ENCODE measurements at regions not wholly inside any gene's neighbourhood (a gene's known extent, or its start where the extent isn't known, plus 50 kb on each side); places are given as distances from the start of the nearest gene placed in this dataset.

DNA sequence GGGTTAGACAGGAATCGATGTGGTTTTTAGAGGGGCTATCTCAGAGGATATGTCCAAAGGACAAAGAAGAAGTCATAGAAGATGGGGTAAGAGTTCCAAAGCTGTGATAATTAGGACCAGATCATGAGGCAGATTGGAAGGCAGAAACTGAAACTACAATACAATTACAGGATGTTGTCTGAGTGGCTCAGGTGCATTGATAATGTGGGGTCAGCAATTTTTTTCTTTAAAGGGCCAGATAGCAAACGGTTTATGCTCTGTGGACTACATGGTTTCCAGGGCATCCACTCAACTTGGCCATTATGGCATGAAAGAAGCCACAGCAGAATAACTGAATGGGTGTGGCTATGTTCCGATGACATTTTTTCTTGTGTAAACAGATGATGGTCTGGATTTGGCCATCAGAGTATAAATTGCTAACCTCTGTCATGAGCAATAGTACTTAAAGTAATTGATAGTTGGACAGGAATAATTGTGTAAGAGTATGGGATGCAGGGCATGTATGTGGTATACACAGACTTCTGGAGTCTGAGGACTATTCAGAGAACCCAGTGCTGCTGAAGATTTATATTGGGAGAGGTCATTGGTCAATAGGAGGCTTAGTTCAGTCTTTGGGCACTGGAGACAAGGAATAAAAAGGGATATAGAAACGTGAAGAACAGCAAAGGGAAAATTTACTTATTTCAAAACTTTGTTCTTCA is 198.4 kb upstream of the ADGRL4 start:
- no peak for DNase-seq (ENCODE audit: low read depth, low spot score)
- H3K27ac ChIP-seq: no peak overlapping the region
- no peak overlapping the region for H3K9ac ChIP-seq (ENCODE audit: insufficient read length)
- H3K9me3 ChIP-seq (ENCODE audit: low read depth, low read length): no peaks in the 10 kb centered on the region
- H3K4me3 ChIP-seq: no peak overlapping the region
- TF ChIP-seq POLR2AphosphoS5 (IDR thresholded peaks at IDR 0.05; ENCODE audit: borderline replicate concordance, low read depth, low read length): no peak
- TF ChIP-seq EZH2 (IDR thresholded peaks at IDR 0.05): no peak
- no peak for TF ChIP-seq FOXP2 (optimal IDR thresholded peaks at IDR 0.05; ENCODE audit: control extremely low read depth, extremely low read length, insufficient read depth)
- no peaks in the 10 kb centered on the region for H3K36me3 ChIP-seq (ENCODE audit: insufficient read depth, low read length)

GRCh38 chr1:79198832-79199231 is 192.3 kb upstream of the ADGRL4 start:
- TF ChIP-seq FOXP2 (optimal IDR thresholded peaks at IDR 0.05; ENCODE audit: control extremely low read depth, extremely low read length, insufficient read depth): no peak
- TF ChIP-seq EZH2 (IDR thresholded peaks at IDR 0.05): no peak
- no peak for TF ChIP-seq POLR2AphosphoS5 (IDR thresholded peaks at IDR 0.05; ENCODE audit: borderline replicate concordance, low read depth, low read length)
- DNase-seq (ENCODE audit: low read depth, low spot score): no peak
- H3K9ac ChIP-seq (ENCODE audit: insufficient read length): no peak overlapping the region
- no peak overlapping the region for H3K4me3 ChIP-seq
- H3K36me3 ChIP-seq (ENCODE audit: insufficient read depth, low read length): no peaks in the 10 kb centered on the region
- no peak overlapping the region for H3K27ac ChIP-seq
- H3K9me3 ChIP-seq (ENCODE audit: low read depth, low read length): no peaks in the 10 kb centered on the region

DNA sequence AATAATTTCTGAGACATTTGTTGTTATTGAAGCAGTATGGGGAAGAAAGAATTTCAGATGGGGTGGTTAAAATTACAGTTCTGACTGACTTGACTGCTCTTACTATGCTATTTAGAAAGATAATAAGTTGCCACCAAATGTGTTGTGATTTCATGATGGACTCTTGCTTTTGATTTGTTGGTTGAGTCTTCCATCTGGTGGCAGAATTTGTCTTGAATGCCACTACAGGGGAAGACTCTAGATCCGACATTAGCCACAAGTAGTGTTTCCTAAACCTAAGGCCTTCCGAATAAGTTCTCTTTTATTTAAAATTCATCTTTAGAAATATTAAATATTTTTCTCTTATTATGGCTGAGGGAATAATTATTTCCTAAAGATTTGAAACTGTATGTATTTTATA is 190.9 kb upstream of the ADGRL4 start:
- no peak for DNase-seq (ENCODE audit: low read depth, low spot score)
- H3K4me3 ChIP-seq: no peak overlapping the region
- H3K36me3 ChIP-seq (ENCODE audit: insufficient read depth, low read length): no peaks in the 10 kb centered on the region
- TF ChIP-seq POLR2AphosphoS5 (IDR thresholded peaks at IDR 0.05; ENCODE audit: borderline replicate concordance, low read depth, low read length) (no peak), FOXP2 (optimal IDR thresholded peaks at IDR 0.05; ENCODE audit: control extremely low read depth, extremely low read length, insufficient read depth) (no peak), EZH2 (IDR thresholded peaks at IDR 0.05) (no peak)
- H3K9ac ChIP-seq (ENCODE audit: insufficient read length): no peak overlapping the region
- no peaks in the 10 kb centered on the region for H3K9me3 ChIP-seq (ENCODE audit: low read depth, low read length)
- no peak overlapping the region for H3K27ac ChIP-seq

DNA sequence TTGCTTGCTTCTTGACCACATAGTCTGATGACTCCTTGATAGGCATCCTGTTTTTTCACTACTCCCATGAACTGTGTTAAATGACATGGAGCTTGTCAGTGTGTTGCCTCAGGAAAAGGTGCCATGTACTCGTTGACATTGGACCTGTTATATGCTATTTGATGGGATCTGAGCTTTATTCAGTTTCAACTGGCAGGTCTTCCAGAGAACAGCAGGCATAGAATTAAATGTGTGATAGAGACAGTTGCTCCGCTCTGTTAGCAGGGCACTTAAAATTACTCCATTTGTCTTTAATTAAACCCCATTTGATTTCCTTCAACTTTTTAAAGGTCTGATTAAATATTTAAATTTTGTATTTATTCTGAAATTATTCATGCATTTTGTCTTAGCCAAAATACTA is 189.7 kb upstream of the ADGRL4 start:
- DNase-seq (ENCODE audit: low read depth, low spot score): no peak
- H3K9me3 ChIP-seq (ENCODE audit: low read depth, low read length): no peaks in the 10 kb centered on the region
- TF ChIP-seq EZH2 (IDR thresholded peaks at IDR 0.05): no peak

GRCh38 chr1:79193211-79194079 is 186.9 kb upstream of the ADGRL4 start:
- no peak for DNase-seq (ENCODE audit: low read depth, low spot score)
- H3K4me3 ChIP-seq: no peak overlapping the region
- TF ChIP-seq FOXP2 (optimal IDR thresholded peaks at IDR 0.05; ENCODE audit: control extremely low read depth, extremely low read length, insufficient read depth): no peak
- TF ChIP-seq POLR2AphosphoS5 (IDR thresholded peaks at IDR 0.05; ENCODE audit: borderline replicate concordance, low read depth, low read length): no peak
- H3K9me3 ChIP-seq (ENCODE audit: low read depth, low read length): no peaks in the 10 kb centered on the region
- no peak overlapping the region for H3K9ac ChIP-seq (ENCODE audit: insufficient read length)
- no peaks in the 10 kb centered on the region for H3K36me3 ChIP-seq (ENCODE audit: insufficient read depth, low read length)
- H3K27ac ChIP-seq: no peak overlapping the region

More for the DNA sequence above, 189.7 kb upstream of the ADGRL4 start:
- Histone ChIP-seq H3K4me3 (no peak overlapping the region), H3K27ac (no peak overlapping the region), H3K36me3 (ENCODE audit: insufficient read depth, low read length) (no peaks in the 10 kb centered on the region), H3K9ac (ENCODE audit: insufficient read length) (no peak overlapping the region)

- H3K9ac ChIP-seq (ENCODE audit: insufficient read length): no peak overlapping the region
- no peaks in the 10 kb centered on the region for H3K9me3 ChIP-seq (ENCODE audit: low read depth, low read length)
- no peak overlapping the region for H3K4me3 ChIP-seq
- TF ChIP-seq FOXP2 (optimal IDR thresholded peaks at IDR 0.05; ENCODE audit: control extremely low read depth, extremely low read length, insufficient read depth): no peak
- no peak for TF ChIP-seq EZH2 (IDR thresholded peaks at IDR 0.05)
- no peak for TF ChIP-seq POLR2AphosphoS5 (IDR thresholded peaks at IDR 0.05; ENCODE audit: borderline replicate concordance, low read depth, low read length)
- no peaks in the 10 kb centered on the region for H3K36me3 ChIP-seq (ENCODE audit: insufficient read depth, low read length)
- no peak for DNase-seq (ENCODE audit: low read depth, low spot score)
- H3K27ac ChIP-seq: no peak overlapping the region
Measured at GRCh38 chr1:79190074-79190473, 183.5 kb upstream of the ADGRL4 start.

DNA sequence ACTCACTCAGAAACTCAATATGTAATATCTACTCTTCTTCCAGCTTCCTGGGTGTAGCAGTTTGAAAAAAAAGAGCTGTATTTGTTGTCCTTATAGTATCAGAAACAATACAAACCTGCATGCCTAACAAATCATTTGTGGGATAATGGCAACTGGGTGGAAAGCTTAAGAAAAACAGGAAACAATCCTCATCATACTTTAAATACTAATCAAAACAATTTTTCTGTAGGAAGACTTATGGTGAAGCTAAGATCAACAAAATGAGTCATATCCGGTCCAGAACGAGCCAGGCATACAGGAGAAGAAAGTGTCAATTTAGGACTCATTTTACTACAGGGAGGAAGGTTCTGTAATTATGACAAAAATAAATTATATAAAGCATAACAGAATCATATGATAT is 181.8 kb upstream of the ADGRL4 start:
- TF ChIP-seq POLR2AphosphoS5 (IDR thresholded peaks at IDR 0.05; ENCODE audit: borderline replicate concordance, low read depth, low read length) (no peak), EZH2 (IDR thresholded peaks at IDR 0.05) (no peak), FOXP2 (optimal IDR thresholded peaks at IDR 0.05; ENCODE audit: control extremely low read depth, extremely low read length, insufficient read depth) (no peak)
- no peak for DNase-seq (ENCODE audit: low read depth, low spot score)
- H3K27ac ChIP-seq: no peak overlapping the region
- no peak overlapping the region for H3K4me3 ChIP-seq
- H3K9me3 ChIP-seq (ENCODE audit: low read depth, low read length): no peaks in the 10 kb centered on the region
- H3K9ac ChIP-seq (ENCODE audit: insufficient read length): no peak overlapping the region
- no peaks in the 10 kb centered on the region for H3K36me3 ChIP-seq (ENCODE audit: insufficient read depth, low read length)

DNA sequence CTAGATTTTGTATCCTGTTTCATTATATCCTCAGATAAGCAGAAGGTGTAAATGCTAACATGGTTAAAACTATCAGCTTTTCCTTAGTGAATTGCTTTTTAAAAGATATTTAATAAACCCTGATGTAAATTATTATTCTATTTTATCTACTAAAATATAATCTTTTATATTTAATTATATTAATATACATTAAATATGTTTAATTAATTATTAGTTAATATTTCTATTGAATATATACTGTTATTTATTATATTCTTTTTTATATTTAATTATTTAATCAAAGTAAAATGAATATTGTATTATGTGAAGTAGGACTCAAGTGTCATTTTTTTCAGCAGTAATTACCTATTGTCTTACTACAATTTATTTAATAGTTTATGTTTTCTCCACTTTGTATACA is 179.7 kb upstream of the ADGRL4 start:
- no peak for TF ChIP-seq POLR2AphosphoS5 (IDR thresholded peaks at IDR 0.05; ENCODE audit: borderline replicate concordance, low read depth, low read length)
- no peak for TF ChIP-seq EZH2 (IDR thresholded peaks at IDR 0.05)
- TF ChIP-seq FOXP2 (optimal IDR thresholded peaks at IDR 0.05; ENCODE audit: control extremely low read depth, extremely low read length, insufficient read depth): no peak
- Histone ChIP-seq H3K36me3 (ENCODE audit: insufficient read depth, low read length) (no peaks in the 10 kb centered on the region), H3K9me3 (ENCODE audit: low read depth, low read length) (no peaks in the 10 kb centered on the region), H3K4me3 (no peak overlapping the region), H3K9ac (ENCODE audit: insufficient read length) (no peak overlapping the region), H3K27ac (no peak overlapping the region)
- no peak for DNase-seq (ENCODE audit: low read depth, low spot score)

Measured in SK-N-MC (cell line).